DMS53 treated with DMSO at 0.1 percent for 48 hours (cell line): ENCODE measurements at regions not wholly inside any gene's neighbourhood (a gene's known extent, or its start where the extent isn't known, plus 50 kb on each side); places are given as distances from the start of the nearest gene placed in this dataset.

Experiments used
- DNase-seq: peaks from one replicate; lab custom pipeline; 2025; ENCODE audit not compliant: unreplicated experiment; lab: John Stamatoyannopoulos, UW

- DNase-seq = no peak
These were observed 285.6 kb upstream of the TPM1 start for GRCh38 chr15:62756995-62757360.

GRCh38 chr15:62757535-62757934 lies 285.0 kb upstream of the TPM1 start:
- DNase-seq = no peak

- no peak for DNase-seq
These were observed 284.2 kb upstream of the TPM1 start for GRCh38 chr15:62758126-62758951.

GRCh38 chr15:62758952-62759349 lies 283.6 kb upstream of the TPM1 start:
- DNase-seq = no peak

- no peak for DNase-seq
These were observed 282.0 kb upstream of the TPM1 start for GRCh38 chr15:62760538-62760937.

- DNase-seq = no peak
These were observed 276.6 kb upstream of the TPM1 start for GRCh38 chr15:62765916-62766315.

- DNase-seq = no peak
These were observed 275.9 kb upstream of the TPM1 start for GRCh38 chr15:62766599-62766998.

GRCh38 chr15:62769604-62770003 lies 272.9 kb upstream of the TPM1 start:
- DNase-seq = no peak

- DNase-seq = no peak
These were observed 272.4 kb upstream of the TPM1 start for GRCh38 chr15:62770111-62770660.

- no peak for DNase-seq
These were observed 271.8 kb upstream of the TPM1 start for GRCh38 chr15:62770752-62771151.

GRCh38 chr15:62771234-62771633 lies 271.3 kb upstream of the TPM1 start:
- no peak for DNase-seq

GRCh38 chr15:62773369-62774165 lies 269.0 kb upstream of the TPM1 start:
- DNase-seq = no peak

- DNase-seq = no peak
These were observed 266.6 kb upstream of the TPM1 start for GRCh38 chr15:62775932-62776331.

- no peak for DNase-seq
These were observed 264.9 kb upstream of the TPM1 start for GRCh38 chr15:62777671-62778070.

- DNase-seq = no peak
These were observed 263.3 kb upstream of the TPM1 start for GRCh38 chr15:62779036-62779770.

- DNase-seq = no peak
These were observed 262.6 kb upstream of the TPM1 start for GRCh38 chr15:62779899-62780298.

GRCh38 chr15:62781081-62781497 lies 261.5 kb upstream of the TPM1 start:
- no peak for DNase-seq

- peak; percentile 65 for DNase-seq
These were observed 260.3 kb upstream of the TPM1 start for GRCh38 chr15:62782071-62782841.

GRCh38 chr15:62782896-62783295 lies 259.7 kb upstream of the TPM1 start:
- DNase-seq = no peak

- no peak for DNase-seq
These were observed 259.1 kb upstream of the TPM1 start for GRCh38 chr15:62783303-62783957.
